ENCODE measurements at regions not wholly inside any gene's neighbourhood (a gene's known extent, or its start where the extent isn't known, plus 50 kb on each side); places are given as distances from the start of the nearest gene placed in this dataset.

GRCh38 chr2:226220511-226220910, 579.1 kb downstream of the IRS1 start:
- H3K9me2 ChIP-seq (ENCODE audit: insufficient read depth) = no peaks in the 10 kb centered on the region
- no peaks in the 10 kb centered on the region for H3K27me3 ChIP-seq (ENCODE audit: insufficient read depth)
- no peak for DNase-seq (ENCODE audit: low spot score)
- no peaks in the 10 kb centered on the region for H3F3A ChIP-seq (replicated peaks; ENCODE audit: low read depth)
- H3K4me1 ChIP-seq (ENCODE audit: insufficient read depth) = no peaks in the 10 kb centered on the region
- no peaks in the 10 kb centered on the region for H3K36me3 ChIP-seq (ENCODE audit: insufficient read depth)
- H3K27ac ChIP-seq (ENCODE audit: low read depth) = no peak overlapping the region
- no peak overlapping the region for H3K4me3 ChIP-seq
- Mint-ChIP-seq H3K36me3 (ENCODE audit: low read depth) (no peaks in the 10 kb centered on the region), H3K9me3 (no peaks in the 10 kb centered on the region), H3K27me3 (ENCODE audit: insufficient read depth, low read depth, poor library complexity) (peaks cover 3% of the 10 kb centered on the region), H3K27ac (peak overlapping the region; percentile 36), H3K4me3 (no peak overlapping the region), H3K4me1 (peaks cover 5% of the 10 kb centered on the region; the same call in 2 of the 3 replicates)
- no peak for ATAC-seq
- no peaks in the 10 kb centered on the region for H3K79me2 ChIP-seq (replicated peaks; ENCODE audit: insufficient read depth)
- no peaks in the 10 kb centered on the region for H4K20me1 ChIP-seq (replicated peaks; ENCODE audit: insufficient read depth)
- H2AFZ ChIP-seq = no peak overlapping the region
- TF ChIP-seq ETS1 (IDR thresholded peaks at IDR 0.05) = no peak
- no peak for TF ChIP-seq ZNF114 (CRISPR knock-in tag; IDR thresholded peaks at IDR 0.05)
- TF ChIP-seq EZH2 (IDR thresholded peaks at IDR 0.05; ENCODE audit: low read depth, unreplicated experiment) = no peak
- no peak for TF ChIP-seq REST (IDR thresholded peaks at IDR 0.05; ENCODE audit: unreplicated experiment)
- no peak overlapping the region for H3K4me2 ChIP-seq

- ATAC-seq = no peak
- no peak overlapping the region for H3K4me3 ChIP-seq
- H3K9me2 ChIP-seq (ENCODE audit: insufficient read depth) = no peaks in the 10 kb centered on the region
- no peak overlapping the region for H2AFZ ChIP-seq
- H3K36me3 ChIP-seq (ENCODE audit: insufficient read depth) = no peaks in the 10 kb centered on the region
- H3F3A ChIP-seq (replicated peaks; ENCODE audit: low read depth) = no peaks in the 10 kb centered on the region
- no peaks in the 10 kb centered on the region for H4K20me1 ChIP-seq (replicated peaks; ENCODE audit: insufficient read depth)
- Mint-ChIP-seq H3K27ac (no peak overlapping the region), H3K4me3 (no peak overlapping the region), H3K4me1 (peaks cover 5% of the 10 kb centered on the region; the same call in 2 of the 3 replicates), H3K36me3 (ENCODE audit: low read depth) (no peaks in the 10 kb centered on the region), H3K9me3 (no peaks in the 10 kb centered on the region), H3K27me3 (ENCODE audit: insufficient read depth, low read depth, poor library complexity) (no peaks in the 10 kb centered on the region)
- H3K27ac ChIP-seq (ENCODE audit: low read depth) = no peak overlapping the region
- H3K27me3 ChIP-seq (ENCODE audit: insufficient read depth) = no peaks in the 10 kb centered on the region
- no peak overlapping the region for H3K4me2 ChIP-seq
- H3K4me1 ChIP-seq (ENCODE audit: insufficient read depth) = no peaks in the 10 kb centered on the region
- no peak for DNase-seq (ENCODE audit: low spot score)
- no peaks in the 10 kb centered on the region for H3K79me2 ChIP-seq (replicated peaks; ENCODE audit: insufficient read depth)
- TF ChIP-seq NANOG (IDR thresholded peaks at IDR 0.05; ENCODE audit: borderline replicate concordance) (no peak), REST (IDR thresholded peaks at IDR 0.05; ENCODE audit: unreplicated experiment) (no peak), CREB1 (CRISPR knock-in tag; IDR thresholded peaks at IDR 0.05; ENCODE audit: low read depth) (no peak), EZH2phosphoT487 (IDR thresholded peaks at IDR 0.05; ENCODE audit: unreplicated experiment) (no peak)
Observed at GRCh38 chr2:226217191-226217590, 582.4 kb downstream of the IRS1 start.
